Neuronal stem cell (in vitro differentiated cells): ENCODE measurements at regions not wholly inside any gene's neighbourhood (a gene's known extent, or its start where the extent isn't known, plus 50 kb on each side); places are given as distances from the start of the nearest gene placed in this dataset.

Source experiments
- DNase-seq: peaks from one replicate; pipeline ENCODE4 v3.0.0-alpha.2; 2013; ENCODE audit warnings: low spot score
- H2AFZ ChIP-seq: one replicate; pipeline ENCODE4 v1.6.1; 2013; ENCODE audit warnings: mild to moderate bottlenecking, low read length, inconsistent platforms
- H2AK5ac ChIP-seq: 2 replicates; pipeline ENCODE4 v1.6.1; 2013; ENCODE audit warnings: low read depth, mild to moderate bottlenecking, inconsistent platforms, low read length, moderate library complexity, mixed read lengths
- H2BK120ac ChIP-seq: 2 replicates; pipeline ENCODE4 v1.6.1; 2013; ENCODE audit warnings: low read depth, mild to moderate bottlenecking, inconsistent platforms, low read length, moderate library complexity, mixed read lengths
- H2BK12ac ChIP-seq: one replicate; pipeline ENCODE4 v1.6.1; 2013; ENCODE audit warnings: low read length, inconsistent platforms
- H2BK15ac ChIP-seq: 2 replicates; pipeline ENCODE4 v1.6.1; 2013; ENCODE audit warnings: mild to moderate bottlenecking, low read length, inconsistent platforms, mixed read lengths
- H2BK5ac ChIP-seq: one replicate; pipeline ENCODE4 v1.6.1; 2013; ENCODE audit warnings: inconsistent platforms, mild to moderate bottlenecking, low read length, moderate library complexity
- H3K14ac ChIP-seq: one replicate; pipeline ENCODE4 v1.6.1; 2013; ENCODE audit warnings: low read length, inconsistent platforms
- H3K18ac ChIP-seq: 2 replicates; pipeline ENCODE4 v1.6.1; 2013; ENCODE audit warnings: low read length, inconsistent platforms
- H3K23ac ChIP-seq: 2 replicates; pipeline ENCODE4 v1.6.1; 2013; ENCODE audit warnings: low read depth, mild to moderate bottlenecking, mixed read lengths, low read length, inconsistent platforms; ENCODE audit not compliant: poor library complexity
- H3K27ac ChIP-seq: replicated peaks from 3 replicates; pipeline ENCODE4 v1.5.1; 2013; ENCODE audit warnings: low read length, inconsistent platforms
- H3K27me3 ChIP-seq, 3 experiments: 2 replicates each; pipeline ENCODE4 v1.6.1; 2013; ENCODE audit warnings: low read length in 3 of 3, mild to moderate bottlenecking in 2 of 3, inconsistent platforms in 1 of 3, low read depth in 1 of 3, mixed read lengths in 1 of 3, moderate library complexity in 1 of 3; ENCODE audit not compliant: control insufficient read depth in 3 of 3, insufficient read depth in 3 of 3
- H3K36me3 ChIP-seq, 2 donors: replicated peaks in 1 of 2; 2 replicates each; pipeline ENCODE4 v1.6.1; 2013; ENCODE audit warnings: low read length in 2 of 2; ENCODE audit not compliant: control insufficient read depth in 2 of 2, insufficient read depth in 2 of 2
- H3K4ac ChIP-seq: 2 replicates; pipeline ENCODE4 v1.6.1; 2013; ENCODE audit warnings: inconsistent platforms, mild to moderate bottlenecking, low read length, moderate library complexity
- H3K4me1 ChIP-seq, 2 donors: 1 replicate in 1 of 2; 2 replicates in 1 of 2; pipeline ENCODE4 v1.6.1; 2013; ENCODE audit warnings: low read length in 2 of 2, low read depth in 1 of 2; ENCODE audit not compliant: control insufficient read depth in 2 of 2, insufficient read depth in 1 of 2
- H3K4me2 ChIP-seq: one replicate; pipeline ENCODE4 v1.6.1; 2013; ENCODE audit warnings: mild to moderate bottlenecking, low read length, inconsistent platforms; ENCODE audit not compliant: insufficient read depth, poor library complexity, severe bottlenecking
- H3K4me3 ChIP-seq, 2 donors: 2 replicates each; pipeline ENCODE4 v1.5.1; 2013; ENCODE audit warnings: low read length in 2 of 2, mild to moderate bottlenecking in 2 of 2, inconsistent platforms in 1 of 2, moderate library complexity in 1 of 2
- H3K79me1 ChIP-seq: one replicate; pipeline ENCODE4 v1.6.1; 2013; ENCODE audit warnings: low read depth, mild to moderate bottlenecking, inconsistent platforms, low read length, moderate library complexity
- H3K9ac ChIP-seq: one replicate; pipeline ENCODE4 v1.6.1; 2013; ENCODE audit warnings: mild to moderate bottlenecking, low read depth, low read length, inconsistent platforms; ENCODE audit not compliant: poor library complexity
- H3K9me3 ChIP-seq, 2 donors: replicated peaks in 1 of 2; 2 replicates each; pipeline versions ENCODE3 to v1.6.1; 2013; ENCODE audit warnings: low read length in 2 of 2, mild to moderate bottlenecking in 2 of 2, inconsistent platforms in 1 of 2, low read depth in 1 of 2, mixed read lengths in 1 of 2, moderate library complexity in 1 of 2; ENCODE audit not compliant: control insufficient read depth in 2 of 2, insufficient read depth in 1 of 2
- H4K8ac ChIP-seq: one replicate; pipeline ENCODE4 v1.6.1; 2013; ENCODE audit warnings: low read depth, mild to moderate bottlenecking, inconsistent platforms, low read length, moderate library complexity
- H4K91ac ChIP-seq: one replicate; pipeline ENCODE4 v1.6.1; 2013; ENCODE audit warnings: low read length, low read depth, mild to moderate bottlenecking, inconsistent platforms; ENCODE audit not compliant: poor library complexity
- WGBS, 2 donors: extraction: QIAGEN DNeasy Blood & Tissue Kit; methylation state at CpG; one replicate each; pipeline ENCODE4 v1.1.7; 2013; ENCODE audit warnings: missing lambda C conversion rate in 2 of 2, mixed read lengths in 1 of 2; ENCODE audit not compliant: insufficient read length in 2 of 2, insufficient replicate concordance in 1 of 2; ENCODE audit errors: extremely low coverage in 2 of 2; 5-methylcytosine and 5-hydroxymethylcytosine counted together

- Histone ChIP-seq H3K14ac (no peak overlapping the region), H3K27me3 (no peaks in the 10 kb centered on the region), H3K18ac (no peak overlapping the region), H2BK15ac (no peak overlapping the region), H3K9ac (no peak overlapping the region), H2BK5ac (no peak overlapping the region), H3K4me1 (peaks cover 0 to 3% of the 10 kb centered on the region in 2 donors), H3K79me1 (no peaks in the 10 kb centered on the region), H2BK120ac (no peak overlapping the region), H3K4ac (no peak overlapping the region), H3K36me3 (no peaks in the 10 kb centered on the region), H3K9me3 (peaks cover 0 to 2% of the 10 kb centered on the region in 2 donors), H3K4me2 (no peak overlapping the region), H4K8ac (no peak overlapping the region), H3K27ac (no peak overlapping the region), H2BK12ac (no peak overlapping the region), H3K4me3 (no peak overlapping the region), H3K23ac (no peak overlapping the region), H2AK5ac (no peak overlapping the region), H4K91ac (no peak overlapping the region), H2AFZ (no peak overlapping the region)
- no peak for DNase-seq
- no CpG with 5 or more reads among the region's 1 CpG for WGBS, 2 donors
Measured at GRCh38 chr7:110412614-110413013, 678.3 kb upstream of the LRRN3 start.

- H2AFZ ChIP-seq, result no peak overlapping the region
- no peaks in the 10 kb centered on the region for H3K79me1 ChIP-seq
- no peak overlapping the region for H3K9ac ChIP-seq
- no peak overlapping the region for H2BK120ac ChIP-seq
- no peak overlapping the region for H3K4me3 ChIP-seq
- no peak overlapping the region for H2BK12ac ChIP-seq
- no peaks in the 10 kb centered on the region for H3K36me3 ChIP-seq
- no peak overlapping the region for H2BK5ac ChIP-seq
- no peak overlapping the region for H3K4ac ChIP-seq
- no peak overlapping the region for H2BK15ac ChIP-seq
- no peaks in the 10 kb centered on the region for H3K27me3 ChIP-seq
- no peak for DNase-seq
- H3K4me2 ChIP-seq, result no peak overlapping the region
- H3K23ac ChIP-seq, result no peak overlapping the region
- no peak overlapping the region for H2AK5ac ChIP-seq
- no peak overlapping the region for H3K18ac ChIP-seq
- H3K9me3 ChIP-seq, result peaks cover 0 to 2% of the 10 kb centered on the region in 2 donors
- no peak overlapping the region for H3K14ac ChIP-seq
- no peak overlapping the region for H3K27ac ChIP-seq
- H4K8ac ChIP-seq, result no peak overlapping the region
- peaks cover 0 to 6% of the 10 kb centered on the region in 2 donors for H3K4me1 ChIP-seq
- H4K91ac ChIP-seq, result no peak overlapping the region
Measured at GRCh38 chr7:110413038-110413437, 677.9 kb upstream of the LRRN3 start.

- Histone ChIP-seq H3K14ac (no peak overlapping the region), H4K91ac (no peak overlapping the region), H2BK15ac (no peak overlapping the region), H3K27ac (no peak overlapping the region), H3K4me2 (no peak overlapping the region), H3K4me1 (peaks cover 3 to 14% of the 10 kb centered on the region in 2 donors), H3K36me3 (no peaks in the 10 kb centered on the region), H3K4ac (no peak overlapping the region), H3K79me1 (no peaks in the 10 kb centered on the region), H4K8ac (no peak overlapping the region), H2AFZ (no peak overlapping the region), H2BK120ac (no peak overlapping the region), H2AK5ac (no peak overlapping the region), H3K18ac (no peak overlapping the region), H3K4me3 (no peak overlapping the region), H3K23ac (no peak overlapping the region), H3K9me3 (no peaks in the 10 kb centered on the region), H3K27me3 (no peaks in the 10 kb centered on the region), H3K9ac (no peak overlapping the region), H2BK12ac (no peak overlapping the region), H2BK5ac (no peak overlapping the region)
- DNase-seq, result no peak
- no CpG with 5 or more reads among the region's 2 CpGs for WGBS, 2 donors
Measured at GRCh38 chr7:110417611-110418010, 673.3 kb upstream of the LRRN3 start.

- Histone ChIP-seq H3K27me3 (no peaks in the 10 kb centered on the region), H3K27ac (no peak overlapping the region), H3K14ac (no peak overlapping the region), H4K8ac (no peak overlapping the region), H3K4ac (no peak overlapping the region), H2BK5ac (no peak overlapping the region), H3K9me3 (no peaks in the 10 kb centered on the region), H2BK120ac (no peak overlapping the region), H3K4me3 (no peak overlapping the region), H3K9ac (no peak overlapping the region), H3K4me1 (peaks cover 3 to 14% of the 10 kb centered on the region in 2 donors), H2BK12ac (no peak overlapping the region), H3K36me3 (no peaks in the 10 kb centered on the region), H3K23ac (no peak overlapping the region), H3K18ac (no peak overlapping the region), H3K4me2 (no peak overlapping the region), H2BK15ac (no peak overlapping the region), H2AFZ (no peak overlapping the region), H4K91ac (no peak overlapping the region), H3K79me1 (no peaks in the 10 kb centered on the region), H2AK5ac (no peak overlapping the region)
- WGBS, 2 donors, result no CpG with 5 or more reads among the region's 2 CpGs
- no peak for DNase-seq
Measured at GRCh38 chr7:110418659-110419280, 672.2 kb upstream of the LRRN3 start.
